ENCODE measurements at regions not wholly inside any gene's neighbourhood (a gene's known extent, or its start where the extent isn't known, plus 50 kb on each side); places are given as distances from the start of the nearest gene placed in this dataset.
"Not testable (repeated sequence)": the region's sequence is repeated elsewhere in the genome, so short reads cannot be mapped to it uniquely, and the experiment has no call there.

- no peak for TF ChIP-seq CTCF (conservative IDR thresholded peaks at IDR 0.05; ENCODE audit: low read depth, low read length)
- DNase-seq (ENCODE audit: low read depth), result no peak
- no peak overlapping the region for H3K4me3 ChIP-seq (ENCODE audit: low read depth, low read length)
Measured at GRCh38 chr15:69557707-69558409, 105.2 kb downstream of the RPLP1 start.

GRCh38 chr15:69559440-69560190, 107.0 kb downstream of the RPLP1 start:
- DNase-seq (ENCODE audit: low read depth), result no peak
- no peak overlapping the region for H3K4me3 ChIP-seq (ENCODE audit: low read depth, low read length)
- peak; percentile 28 for TF ChIP-seq CTCF (conservative IDR thresholded peaks at IDR 0.05; ENCODE audit: low read depth, low read length)

- no peak for TF ChIP-seq CTCF (conservative IDR thresholded peaks at IDR 0.05; ENCODE audit: low read depth, low read length)
- no peak overlapping the region for H3K4me3 ChIP-seq (ENCODE audit: low read depth, low read length)
- DNase-seq (ENCODE audit: low read depth), result no peak
Measured at GRCh38 chr15:69561071-69561784, 108.6 kb downstream of the RPLP1 start.

- H3K4me3 ChIP-seq (ENCODE audit: low read depth, low read length), result no peak overlapping the region
- no peak for DNase-seq (ENCODE audit: low read depth)
- TF ChIP-seq CTCF (conservative IDR thresholded peaks at IDR 0.05; ENCODE audit: low read depth, low read length), result no peak
Measured at GRCh38 chr15:69562116-69562515, 109.5 kb downstream of the RPLP1 start.

- no peak overlapping the region for H3K4me3 ChIP-seq (ENCODE audit: low read depth, low read length)
- DNase-seq (ENCODE audit: low read depth), result no peak
- TF ChIP-seq CTCF (conservative IDR thresholded peaks at IDR 0.05; ENCODE audit: low read depth, low read length), result no peak
Measured at GRCh38 chr15:69562564-69562963, 109.9 kb downstream of the RPLP1 start.

GRCh38 chr15:69565066-69565655, 112.5 kb downstream of the RPLP1 start:
- no peak overlapping the region for H3K4me3 ChIP-seq (ENCODE audit: low read depth, low read length)
- no peak for DNase-seq (ENCODE audit: low read depth)
- no peak for TF ChIP-seq CTCF (conservative IDR thresholded peaks at IDR 0.05; ENCODE audit: low read depth, low read length)

- not testable (repeated sequence) for DNase-seq (ENCODE audit: low read depth); H3K4me3 ChIP-seq (ENCODE audit: low read depth, low read length)
Measured at GRCh38 chr15:69567238-69567760, 114.7 kb downstream of the RPLP1 start.

All from epithelial cell of proximal tubule (primary cell).